DND-41 (cell line): ENCODE measurements at regions not wholly inside any gene's neighbourhood (a gene's known extent, or its start where the extent isn't known, plus 50 kb on each side); places are given as distances from the start of the nearest gene placed in this dataset.
"Not testable (repeated sequence)": the region's sequence is repeated elsewhere in the genome, so short reads cannot be mapped to it uniquely, and the experiment has no call there.

ENCODE experiments used
- ATAC-seq: fragments of 200-7000 bp; cut with Tn5 transposase; 3 replicates; pipeline ENCODE4 v1.9.1; 2021; ENCODE audit warnings: low read depth; ENCODE audit not compliant: insufficient read depth
- DNase-seq: peaks from one replicate; pipeline ENCODE4 v3.0.0-alpha.2; 2020
- H2AFZ ChIP-seq: 2 replicates; pipeline ENCODE4 v1.6.0; 2012; ENCODE audit warnings: low read depth, low read length
- H3K27ac ChIP-seq: 2 replicates; pipeline ENCODE4 v1.5.1; 2012; ENCODE audit warnings: low read length, inconsistent platforms
- H3K27me3 ChIP-seq: fragments of 200-600 bp; sonication (generic); 2 replicates; pipeline ENCODE4 v1.6.0; 2012; ENCODE audit warnings: low read length, mild to moderate bottlenecking, inconsistent platforms; ENCODE audit not compliant: insufficient read depth, poor library complexity
- H3K36me3 ChIP-seq: 2 replicates; pipeline ENCODE4 v1.5.1; 2012; ENCODE audit warnings: low read length, inconsistent platforms; ENCODE audit not compliant: insufficient read depth
- H3K4me1 ChIP-seq: 2 replicates; pipeline ENCODE4 v1.5.1; 2012; ENCODE audit warnings: mild to moderate bottlenecking, low read length; ENCODE audit not compliant: insufficient read depth
- H3K4me2 ChIP-seq: 2 replicates; pipeline ENCODE4 v1.6.0; 2012; ENCODE audit warnings: mild to moderate bottlenecking, moderate library complexity, low read length, inconsistent platforms; ENCODE audit not compliant: insufficient read depth
- H3K4me3 ChIP-seq, 2 experiments: fragments of 200-600 bp in 1 of 2; shearing (Covaris generic) in 1 of 2; 2 replicates each; pipeline ENCODE4 v1.5.1; 2012 to 2016; ENCODE audit warnings: inconsistent platforms in 2 of 2, low read length in 2 of 2, mild to moderate bottlenecking in 2 of 2, low read depth in 1 of 2, moderate library complexity in 1 of 2
- H3K79me2 ChIP-seq: 2 replicates; pipeline ENCODE4 v1.6.0; 2012; ENCODE audit warnings: low read length, inconsistent platforms; ENCODE audit not compliant: insufficient read depth
- H3K9ac ChIP-seq: 2 replicates; pipeline ENCODE4 v1.6.0; 2012; ENCODE audit warnings: low read depth, mild to moderate bottlenecking, inconsistent platforms, low read length, moderate library complexity
- H3K9me3 ChIP-seq: 2 replicates; pipeline ENCODE4 v1.5.1; 2012; ENCODE audit warnings: low read length, moderate library complexity, mild to moderate bottlenecking, inconsistent platforms; ENCODE audit not compliant: insufficient read depth, severe bottlenecking
- H4K20me1 ChIP-seq: 2 replicates; pipeline ENCODE4 v1.6.0; 2012; ENCODE audit warnings: low read length; ENCODE audit not compliant: insufficient read depth
- EZH2 ChIP-seq: IDR thresholded peaks from 3 replicates; pipeline ENCODE4 v1.6.1; 2012; ENCODE audit warnings: borderline replicate concordance, low read depth, mild to moderate bottlenecking, moderate library complexity, low read length, inconsistent platforms; ENCODE audit not compliant: severe bottlenecking
- TF ChIP-seq, protein P1 (sequence below): IDR thresholded peaks from 2 replicates; pipeline ENCODE4 v1.5.1; 2012; ENCODE audit warnings: borderline replicate concordance, low read length, moderate library complexity, mild to moderate bottlenecking; ENCODE audit not compliant: poor library complexity, severe bottlenecking; ENCODE audit errors: extremely low read depth

DNA sequence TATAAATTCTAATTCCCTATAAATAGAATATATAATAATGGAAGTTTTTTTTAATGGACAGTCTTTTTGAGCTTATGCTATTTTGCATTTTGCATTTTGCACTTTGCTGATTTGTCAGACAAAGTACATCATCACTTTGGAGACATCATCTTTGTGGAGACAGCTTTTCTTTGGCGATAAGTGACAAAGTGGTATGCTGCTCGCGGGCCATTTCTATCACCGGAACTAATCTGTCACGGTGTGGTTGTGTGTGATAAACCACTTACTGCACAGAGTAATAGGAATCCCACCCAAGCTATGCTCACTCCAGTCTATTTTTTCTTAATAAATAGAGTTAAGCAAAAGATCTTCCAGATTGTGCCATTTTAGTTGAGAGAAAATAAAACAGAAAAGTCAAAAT is 133.1 kb downstream of the MACIR start:
- Histone ChIP-seq H3K9ac (no peak overlapping the region), H3K4me2 (no peak overlapping the region), H3K27me3 (no peaks in the 10 kb centered on the region), H3K9me3 (no peaks in the 10 kb centered on the region), H2AFZ (no peak overlapping the region), H3K36me3 (no peaks in the 10 kb centered on the region), H3K27ac (no peak overlapping the region), H3K79me2 (no peaks in the 10 kb centered on the region), H4K20me1 (no peaks in the 10 kb centered on the region), H3K4me1 (peaks cover 28% of the 10 kb centered on the region), H3K4me3 (no peak overlapping the region)
- no peak for TF ChIP-seq EZH2
- TF ChIP-seq, protein P1, sequence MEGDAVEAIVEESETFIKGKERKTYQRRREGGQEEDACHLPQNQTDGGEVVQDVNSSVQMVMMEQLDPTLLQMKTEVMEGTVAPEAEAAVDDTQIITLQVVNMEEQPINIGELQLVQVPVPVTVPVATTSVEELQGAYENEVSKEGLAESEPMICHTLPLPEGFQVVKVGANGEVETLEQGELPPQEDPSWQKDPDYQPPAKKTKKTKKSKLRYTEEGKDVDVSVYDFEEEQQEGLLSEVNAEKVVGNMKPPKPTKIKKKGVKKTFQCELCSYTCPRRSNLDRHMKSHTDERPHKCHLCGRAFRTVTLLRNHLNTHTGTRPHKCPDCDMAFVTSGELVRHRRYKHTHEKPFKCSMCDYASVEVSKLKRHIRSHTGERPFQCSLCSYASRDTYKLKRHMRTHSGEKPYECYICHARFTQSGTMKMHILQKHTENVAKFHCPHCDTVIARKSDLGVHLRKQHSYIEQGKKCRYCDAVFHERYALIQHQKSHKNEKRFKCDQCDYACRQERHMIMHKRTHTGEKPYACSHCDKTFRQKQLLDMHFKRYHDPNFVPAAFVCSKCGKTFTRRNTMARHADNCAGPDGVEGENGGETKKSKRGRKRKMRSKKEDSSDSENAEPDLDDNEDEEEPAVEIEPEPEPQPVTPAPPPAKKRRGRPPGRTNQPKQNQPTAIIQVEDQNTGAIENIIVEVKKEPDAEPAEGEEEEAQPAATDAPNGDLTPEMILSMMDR, result no peak
- DNase-seq (no peak), ATAC-seq (no peak)

DNA sequence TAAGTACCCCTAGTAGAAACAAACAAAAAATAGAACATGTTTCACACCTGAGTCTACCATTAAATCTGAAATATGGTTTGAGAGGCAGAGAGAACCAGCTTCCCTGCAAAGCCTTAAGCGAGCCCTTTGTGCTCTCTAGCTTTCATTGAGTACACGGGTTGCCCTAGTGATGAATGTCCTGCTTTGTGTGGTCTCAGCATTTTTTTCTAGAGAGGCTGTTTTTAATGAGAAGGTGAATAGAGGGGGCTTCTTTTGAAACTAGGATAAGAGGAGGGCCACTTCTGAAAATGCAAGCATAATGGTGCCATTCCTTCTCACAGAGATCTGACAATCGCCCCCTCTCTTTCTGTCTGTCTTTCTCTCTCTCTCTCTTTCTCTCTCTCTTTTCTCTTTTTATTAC is 131.3 kb downstream of the MACIR start:
- Histone ChIP-seq H3K4me2 (no peak overlapping the region), H3K27ac (no peak overlapping the region), H3K4me1 (peaks cover 26% of the 10 kb centered on the region), H3K27me3 (no peaks in the 10 kb centered on the region), H2AFZ (no peak overlapping the region; the same call in 1 of the 2 replicates), H3K79me2 (no peaks in the 10 kb centered on the region), H3K4me3 (no peak overlapping the region), H3K9me3 (no peaks in the 10 kb centered on the region), H3K36me3 (no peaks in the 10 kb centered on the region), H3K9ac (no peak overlapping the region), H4K20me1 (no peaks in the 10 kb centered on the region)
- DNase-seq, result no peak
- no peak for ATAC-seq
- no peak for TF ChIP-seq EZH2
- TF ChIP-seq, protein P1, result no peak

DNA sequence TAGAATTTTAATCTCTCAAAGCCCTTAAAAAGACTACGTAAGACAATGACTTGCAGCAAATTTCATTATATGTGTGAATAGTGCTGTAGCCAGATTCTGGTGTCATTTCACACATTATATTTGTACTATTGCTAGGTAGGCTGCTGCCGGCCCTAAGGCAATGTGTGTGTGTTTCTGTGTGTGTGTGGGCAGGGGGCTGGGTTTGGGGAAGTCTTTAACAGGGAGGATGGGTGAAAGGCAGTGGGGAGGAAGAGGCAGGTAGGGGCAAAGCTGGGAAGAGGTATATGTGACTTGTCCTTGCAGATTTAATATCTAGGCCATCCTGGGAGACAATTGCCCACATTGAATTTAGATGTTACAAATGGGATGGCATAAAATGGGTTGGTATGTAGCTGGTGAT is 130.8 kb downstream of the MACIR start:
- no peak overlapping the region for H3K9ac ChIP-seq
- ATAC-seq (no peak), DNase-seq (no peak)
- H3K4me3 ChIP-seq, result no peak overlapping the region
- no peak overlapping the region for H2AFZ ChIP-seq
- peaks cover 21% of the 10 kb centered on the region for H3K4me1 ChIP-seq
- no peak overlapping the region for H3K27ac ChIP-seq
- no peaks in the 10 kb centered on the region for H3K36me3 ChIP-seq
- no peaks in the 10 kb centered on the region for H3K9me3 ChIP-seq
- no peaks in the 10 kb centered on the region for H3K79me2 ChIP-seq
- no peaks in the 10 kb centered on the region for H4K20me1 ChIP-seq
- TF ChIP-seq EZH2, result no peak
- TF ChIP-seq, protein P1, result no peak
- no peaks in the 10 kb centered on the region for H3K27me3 ChIP-seq
- H3K4me2 ChIP-seq, result no peak overlapping the region

DNA sequence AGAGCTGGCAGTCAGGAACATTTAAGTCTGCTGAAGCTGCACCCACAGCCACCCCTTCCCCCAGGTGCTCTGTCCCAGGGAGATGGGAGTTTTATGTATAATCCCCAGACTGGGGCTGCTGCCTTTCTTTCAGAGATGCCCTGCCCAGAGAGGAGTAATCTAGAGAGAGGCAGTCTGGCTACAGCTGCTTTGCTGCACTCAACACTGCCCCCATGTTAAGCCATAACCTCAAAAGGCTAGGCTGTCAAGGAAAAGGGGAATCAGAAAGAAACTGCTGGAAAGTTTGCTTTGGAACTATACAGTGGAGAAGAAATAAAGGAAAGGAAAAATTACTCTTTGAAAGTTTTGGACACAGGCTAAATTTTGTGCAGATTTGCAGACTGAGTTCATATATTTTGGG is 127.2 kb downstream of the MACIR start:
- Histone ChIP-seq H3K4me1 (no peaks in the 10 kb centered on the region), H3K4me2 (no peak overlapping the region), H3K4me3 (no peak overlapping the region), H2AFZ (no peak overlapping the region), H3K9me3 (no peaks in the 10 kb centered on the region), H4K20me1 (no peaks in the 10 kb centered on the region), H3K27me3 (no peaks in the 10 kb centered on the region), H3K27ac (no peak overlapping the region), H3K9ac (no peak overlapping the region), H3K36me3 (no peaks in the 10 kb centered on the region), H3K79me2 (no peaks in the 10 kb centered on the region)
- DNase-seq (no peak), ATAC-seq (no peak)
- TF ChIP-seq EZH2, result no peak
- TF ChIP-seq, protein P1, result no peak

DNA sequence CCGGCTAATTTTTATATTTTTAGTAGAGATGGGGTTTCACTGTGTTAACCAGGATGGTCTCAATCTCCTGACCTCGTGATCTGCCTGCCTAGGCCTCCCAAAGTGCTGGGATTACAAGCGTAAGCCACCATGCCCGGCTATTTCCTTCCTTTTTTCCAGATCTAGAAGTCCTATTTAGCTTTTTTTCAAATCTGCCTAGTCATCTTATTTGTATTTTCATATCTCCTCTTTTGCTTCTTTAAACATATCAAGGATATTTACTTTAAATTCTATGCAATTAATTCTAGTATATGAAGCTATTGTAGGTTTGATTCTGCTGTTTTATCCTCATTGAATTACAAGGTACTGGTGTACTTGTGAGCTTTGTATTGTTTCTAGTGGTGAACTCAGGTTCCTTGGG is 119.1 kb downstream of the MACIR start:
- H3K4me2 ChIP-seq, H3K27ac ChIP-seq, H2AFZ ChIP-seq, H4K20me1 ChIP-seq, H3K9ac ChIP-seq, H3K4me1 ChIP-seq, H3K79me2 ChIP-seq, ATAC-seq, H3K9me3 ChIP-seq, H3K36me3 ChIP-seq, DNase-seq, H3K27me3 ChIP-seq, H3K4me3 ChIP-seq: not testable (repeated sequence)
